Activated T-cell treated with anti-CD3 and anti-CD28 coated beads, Interleukin-2, amount 50 U/mL, for 1 hour (primary cell): ENCODE measurements at regions not wholly inside any gene's neighbourhood (a gene's known extent, or its start where the extent isn't known, plus 50 kb on each side); places are given as distances from the start of the nearest gene placed in this dataset.
"Not testable (repeated sequence)": the region's sequence is repeated elsewhere in the genome, so short reads cannot be mapped to it uniquely, and the experiment has no call there.

Experiments used
- DNase-seq: peaks from one replicate; pipeline ENCODE4 v3.0.0-alpha.2; 2020

DNA sequence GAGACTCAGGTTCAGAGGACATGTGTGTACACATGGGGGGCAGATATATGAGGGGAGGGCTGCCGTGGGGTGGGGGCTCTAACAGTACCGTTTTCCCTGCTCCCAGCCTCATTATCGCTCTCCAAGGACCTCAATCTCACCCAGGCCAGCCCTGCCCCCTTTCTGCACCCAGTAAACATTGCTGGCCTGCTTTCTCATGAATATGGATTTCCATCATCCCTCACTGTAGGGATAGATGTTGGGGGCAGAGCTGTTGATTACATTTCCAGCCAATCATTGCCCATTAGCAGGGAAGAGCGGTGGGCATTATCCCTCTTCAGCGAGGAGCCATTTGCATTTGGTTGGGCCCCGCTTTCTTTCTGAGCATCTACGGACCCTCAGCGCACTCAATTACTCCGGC is 273.8 kb downstream of the RPS6KC1 start:
- no peak for DNase-seq

DNA sequence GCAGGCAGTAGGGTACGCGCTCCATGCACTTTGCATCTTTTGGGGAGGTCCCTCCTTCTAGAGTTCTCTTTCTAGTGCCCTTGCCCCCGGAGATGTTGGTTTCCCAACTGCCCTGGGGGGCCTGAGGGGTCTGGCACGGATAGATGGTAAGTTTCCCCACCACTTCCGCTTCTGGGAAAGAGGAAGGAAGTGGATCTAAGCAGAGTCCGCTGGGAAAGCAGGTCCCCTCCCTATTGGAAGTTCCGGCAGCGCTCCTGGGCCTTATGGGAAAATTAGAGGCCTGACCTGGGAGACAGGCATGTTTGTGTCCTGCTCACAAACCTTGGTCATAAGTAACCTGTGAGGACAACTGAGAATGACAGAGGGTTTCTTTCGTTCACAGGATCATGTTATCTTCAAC is 274.4 kb downstream of the RPS6KC1 start:
- DNase-seq: no peak

DNA sequence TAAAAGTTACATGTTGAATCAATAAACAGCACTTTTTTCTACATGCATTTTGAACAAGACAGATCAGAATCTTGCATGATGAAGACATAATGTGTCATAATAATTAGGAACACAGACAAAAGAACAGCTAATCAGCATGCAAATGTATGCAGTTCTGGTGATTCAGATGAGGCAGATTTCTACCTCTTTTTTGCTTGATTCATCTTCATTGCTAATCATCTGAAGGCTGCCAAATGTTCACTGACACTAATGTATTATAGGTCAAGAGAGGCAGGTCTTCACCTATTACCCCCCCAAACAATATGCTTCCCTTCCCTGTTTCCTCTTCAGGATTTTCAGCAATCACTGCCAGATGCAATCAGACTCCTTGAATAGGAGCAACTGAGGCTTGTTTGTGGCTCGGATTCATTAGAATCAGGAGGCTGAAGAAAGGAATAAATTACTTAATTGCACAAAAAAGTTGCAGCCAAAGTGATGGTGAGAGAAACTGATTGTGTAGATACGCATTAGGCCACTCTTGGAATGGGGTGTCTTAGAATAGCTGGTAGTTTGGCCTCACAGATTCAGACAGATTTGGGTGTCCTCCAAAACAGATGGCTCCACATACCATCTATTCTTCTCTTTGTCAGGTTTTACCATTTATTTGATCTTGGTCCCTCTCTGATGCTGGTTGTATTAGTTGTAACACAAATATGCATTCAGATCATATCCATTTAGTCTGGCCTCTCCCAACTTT is 275.4 kb downstream of the RPS6KC1 start:
- no peak for DNase-seq

DNA sequence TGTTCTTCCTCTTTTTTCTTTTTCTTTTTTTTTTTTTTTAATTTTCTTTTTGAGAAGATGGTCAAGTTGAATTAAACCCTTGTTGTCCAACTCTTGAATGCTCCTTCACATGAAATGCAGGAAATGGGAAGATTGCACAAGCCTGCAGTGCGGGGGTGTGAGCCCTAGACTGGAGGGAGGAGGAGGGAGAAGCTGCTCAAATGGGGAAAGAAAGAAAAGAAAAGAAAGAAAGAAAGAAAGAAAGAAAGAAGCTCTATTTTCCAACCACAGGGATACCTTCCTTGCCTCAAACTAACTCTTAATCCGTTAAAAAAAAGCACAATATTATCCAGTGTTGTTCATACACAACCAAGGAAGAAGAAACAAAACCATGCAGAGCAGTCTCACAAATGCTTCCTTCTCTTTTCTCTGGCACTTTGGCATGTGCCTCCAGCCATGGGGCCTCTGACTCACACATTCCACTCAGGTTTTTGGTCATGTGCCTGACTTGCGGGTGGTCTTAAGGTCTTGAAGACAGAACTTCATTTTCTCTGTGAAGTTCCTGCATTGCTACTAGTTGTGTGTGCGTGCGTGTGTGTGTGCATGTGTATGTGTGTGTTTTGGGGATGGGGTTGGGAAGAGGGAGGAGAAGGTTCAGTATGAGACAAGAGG is 276.1 kb downstream of the RPS6KC1 start:
- no peak for DNase-seq

DNA sequence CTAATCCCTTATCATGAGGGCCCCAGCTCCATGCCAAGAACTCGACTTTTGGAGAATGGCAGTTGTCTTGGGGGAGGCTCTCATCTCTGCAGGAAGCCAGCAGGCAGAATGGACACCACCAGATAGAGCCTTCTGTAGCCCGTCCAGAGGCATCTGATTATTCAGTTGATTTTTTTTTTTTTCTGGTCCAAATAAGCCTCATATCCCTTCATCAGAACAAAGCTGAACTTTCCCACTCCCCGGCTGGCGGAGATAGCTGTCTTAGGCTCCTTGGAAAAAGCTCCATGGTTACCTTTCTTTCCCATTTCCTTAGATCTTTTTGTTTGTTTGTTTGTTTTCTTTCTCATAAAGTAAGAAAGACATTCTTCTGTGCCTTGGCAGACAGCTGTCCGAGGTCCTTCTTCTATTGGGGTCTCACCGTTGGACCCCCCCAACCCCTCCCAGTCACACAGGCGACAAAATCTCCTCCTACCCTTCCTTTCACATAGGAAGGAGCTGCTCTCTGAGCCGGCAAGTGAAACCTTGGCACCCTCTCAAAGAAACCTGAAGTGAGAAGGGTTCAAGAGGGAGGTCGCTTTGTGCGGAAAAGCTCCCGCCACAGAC is 278.5 kb downstream of the RPS6KC1 start:
- no peak for DNase-seq

DNA sequence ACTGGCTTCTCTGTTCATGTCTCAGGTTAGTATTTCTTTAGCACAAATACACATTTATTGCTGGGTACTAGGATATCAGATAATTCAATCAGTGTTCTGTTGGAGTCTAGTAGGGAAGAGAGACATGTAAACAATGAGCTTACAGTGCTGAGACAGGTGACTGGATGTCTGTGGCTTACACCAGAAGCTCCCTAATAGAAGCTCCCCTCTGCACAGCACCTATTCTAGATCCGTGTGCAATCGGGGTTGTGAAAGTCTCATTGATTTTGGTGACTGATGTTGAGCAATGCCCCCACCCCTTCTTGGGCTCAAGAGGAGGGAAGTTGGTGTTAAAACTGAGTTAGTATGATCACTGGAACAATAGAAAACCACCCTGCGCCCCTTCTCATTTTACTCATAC is 279.2 kb downstream of the RPS6KC1 start:
- no peak for DNase-seq

DNA sequence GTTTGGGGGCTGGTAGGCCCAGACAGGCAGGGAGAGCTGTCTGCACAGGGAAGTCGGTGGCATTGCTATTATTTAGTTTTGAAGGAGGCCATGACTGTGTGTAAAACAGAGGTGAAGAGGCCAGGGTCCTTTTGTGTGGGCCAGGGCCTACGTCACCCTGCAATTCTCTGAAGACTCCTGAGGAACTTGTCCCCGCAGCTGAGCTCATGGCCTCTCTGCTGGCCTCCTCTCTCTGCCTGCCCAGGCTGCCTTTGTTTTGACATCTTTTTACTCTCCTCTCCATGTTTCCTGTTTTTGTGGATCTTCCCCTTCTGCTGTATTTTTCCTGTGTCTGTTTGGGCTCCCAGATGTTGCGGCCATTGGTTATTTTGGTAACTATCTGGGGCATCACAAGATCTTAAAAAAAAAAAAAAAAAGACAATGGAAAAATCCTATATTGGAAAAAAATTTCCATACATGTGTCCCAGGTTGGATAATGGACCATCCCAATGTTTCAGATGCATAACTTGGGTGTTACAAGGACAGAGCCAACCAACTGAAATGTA is 280.7 kb downstream of the RPS6KC1 start:
- DNase-seq: no peak

DNA sequence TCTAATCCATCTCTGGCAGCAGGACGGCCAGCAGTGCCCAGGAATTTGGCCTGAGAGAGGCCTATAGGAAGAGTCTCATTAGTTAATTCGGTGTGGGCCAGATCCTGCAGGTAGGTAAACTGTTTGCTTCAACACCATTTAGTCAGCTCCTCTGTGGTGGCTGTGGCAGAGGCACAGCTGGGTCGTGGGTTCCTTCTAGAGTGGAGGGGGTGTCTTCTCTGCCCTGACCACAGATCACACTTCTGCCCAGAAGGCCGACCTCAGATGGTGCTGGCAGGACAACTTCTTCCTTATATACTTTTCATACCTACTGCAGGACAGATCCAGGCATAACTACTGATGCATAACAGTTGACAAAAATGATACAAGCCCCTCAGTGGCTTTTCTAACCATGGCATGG is 281.4 kb downstream of the RPS6KC1 start:
- no peak for DNase-seq

DNA sequence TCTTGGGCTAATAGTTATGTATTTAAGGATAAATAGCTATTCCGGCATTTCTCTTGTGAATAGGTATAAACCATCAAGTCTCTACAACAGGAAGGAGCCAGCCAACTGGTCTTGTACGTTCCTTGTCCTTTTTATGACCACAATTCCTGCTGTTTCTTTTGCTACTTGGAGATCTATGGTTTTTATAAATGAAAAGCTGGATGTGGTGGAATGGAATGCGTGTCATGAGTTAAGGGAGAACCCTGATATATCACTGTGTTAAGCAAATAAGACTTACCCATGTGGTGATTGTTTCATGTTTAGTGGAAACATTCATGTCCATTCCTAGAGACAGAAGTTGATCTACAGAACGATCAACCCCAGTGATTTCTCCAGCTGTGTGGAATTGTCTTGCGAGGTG is 282.1 kb downstream of the RPS6KC1 start:
- no peak for DNase-seq

DNA sequence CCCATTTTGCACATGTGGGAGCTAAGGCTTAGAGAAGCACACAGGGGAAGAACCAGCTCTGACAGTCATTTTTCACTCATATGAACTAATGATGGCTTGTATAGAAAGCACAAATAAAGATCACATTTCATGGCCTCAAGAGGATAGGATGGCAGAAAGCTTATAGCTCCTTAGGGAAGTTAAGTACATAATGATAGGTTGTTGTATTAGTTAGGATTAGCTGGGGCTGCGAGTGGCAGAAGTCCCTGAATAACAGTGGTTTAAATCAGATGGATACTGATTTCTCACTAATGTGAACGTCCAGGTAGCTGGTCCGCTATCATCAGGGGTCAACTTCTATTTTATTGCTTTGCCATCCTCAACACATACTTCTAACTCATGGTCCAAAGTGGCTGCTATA is 284.0 kb downstream of the RPS6KC1 start:
- no peak for DNase-seq

DNA sequence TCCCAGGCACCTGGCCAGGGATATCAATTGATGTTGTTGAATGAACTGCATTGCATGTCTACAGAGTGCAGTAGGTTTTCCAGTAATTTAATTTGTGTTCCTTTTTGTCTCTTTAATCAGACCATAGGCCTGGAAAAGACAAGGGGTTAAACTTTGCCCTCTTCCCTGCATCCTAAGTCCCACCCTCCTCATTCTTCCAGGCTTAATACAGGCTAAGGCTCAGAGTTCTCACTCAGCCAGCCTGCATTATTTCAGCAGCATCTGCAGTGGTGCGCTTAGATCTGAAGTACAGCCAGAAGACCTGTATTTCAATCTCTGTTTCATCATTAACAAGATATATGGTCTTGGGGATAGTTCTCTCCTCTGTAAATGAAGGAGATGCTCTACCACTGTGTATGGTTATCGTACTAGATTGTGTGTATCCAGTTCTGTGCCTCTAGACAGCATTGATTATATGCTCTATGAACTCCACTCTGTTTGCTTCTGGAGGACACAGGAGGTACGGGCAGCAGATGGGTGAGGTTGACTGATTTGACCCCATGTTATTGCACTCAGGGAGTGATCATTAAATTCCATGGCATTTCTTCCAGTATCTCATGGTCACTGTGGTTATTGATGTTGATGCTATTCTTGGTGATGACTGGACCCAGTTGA is 286.1 kb downstream of the RPS6KC1 start:
- DNase-seq: no peak

DNA sequence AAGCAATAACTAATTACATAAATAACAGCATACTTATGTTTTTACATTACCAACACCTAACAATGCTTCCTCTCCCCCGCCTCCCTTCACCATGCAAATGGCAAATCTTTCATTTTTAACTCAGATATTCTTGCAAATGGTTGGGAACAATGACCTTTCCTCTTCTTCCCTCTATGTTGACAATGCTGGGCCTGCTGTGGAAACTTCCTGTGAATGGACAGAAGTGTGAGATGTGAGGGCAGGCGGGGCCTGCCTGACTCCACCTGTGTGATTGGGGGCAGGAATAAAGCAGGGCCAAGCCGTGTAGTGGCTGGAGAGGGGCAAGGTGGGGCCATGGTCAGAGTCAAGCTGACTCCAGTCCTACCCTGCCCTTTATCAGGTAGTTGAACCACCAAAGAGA is 289.6 kb downstream of the RPS6KC1 start:
- no peak for DNase-seq

DNA sequence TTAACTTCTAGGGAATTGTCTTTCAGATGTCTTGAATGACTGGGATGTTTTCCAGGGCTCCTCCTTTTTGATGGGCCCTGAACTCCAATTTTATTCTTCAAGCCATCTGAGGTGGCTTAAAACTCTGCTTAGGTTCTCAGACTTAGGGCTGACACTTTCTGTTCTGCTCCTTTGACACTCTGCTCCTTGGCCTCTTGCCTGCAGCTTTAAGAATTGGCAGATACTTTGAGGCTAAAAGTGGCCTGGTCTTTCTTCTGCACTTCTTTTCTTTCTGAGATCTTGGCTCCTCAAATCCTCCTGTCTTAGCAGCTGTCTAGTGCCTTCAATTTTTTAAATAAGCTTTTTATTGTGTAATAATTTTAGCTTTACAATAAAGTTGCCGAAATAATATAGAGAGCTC is 294.6 kb downstream of the RPS6KC1 start:
- no peak for DNase-seq

DNA sequence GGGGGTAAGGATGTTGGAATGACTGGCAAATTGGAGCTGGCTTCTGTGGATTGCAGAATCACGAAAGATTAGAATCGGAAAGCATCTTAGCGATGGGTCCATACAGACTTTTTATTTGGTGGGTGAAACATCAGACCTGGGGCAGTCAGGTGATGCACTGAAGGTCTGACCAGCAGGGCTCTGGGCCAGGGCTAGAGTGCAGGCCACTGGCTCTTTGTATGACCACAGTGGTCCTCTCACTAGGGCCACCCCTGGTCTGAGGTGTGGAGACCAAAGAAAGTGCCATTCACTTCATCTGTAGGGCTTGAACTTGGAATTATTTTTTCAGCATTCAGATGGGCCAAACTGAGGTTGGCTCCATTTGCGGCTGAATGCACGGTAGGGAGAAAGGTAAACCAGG is 306.4 kb downstream of the RPS6KC1 start:
- DNase-seq: no peak

DNA sequence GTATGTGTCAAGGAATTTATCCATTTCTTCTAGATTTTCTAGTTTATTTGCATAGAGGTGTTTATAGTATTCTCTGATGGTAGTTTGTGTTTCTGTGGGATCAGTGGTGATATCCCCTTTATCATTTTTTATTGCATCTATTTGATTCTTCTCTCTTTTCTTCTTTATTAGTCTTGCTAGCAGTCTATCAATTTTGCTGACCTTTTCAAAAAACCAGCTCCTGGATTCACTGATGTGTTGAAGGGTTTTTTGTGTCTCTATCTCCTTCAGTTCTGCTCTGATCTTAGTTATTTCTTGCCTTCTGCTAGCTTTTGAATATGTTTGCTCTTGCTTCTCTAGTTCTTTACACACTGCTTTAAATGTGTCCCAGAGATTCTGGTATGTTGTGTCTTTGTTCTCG is 307.3 kb downstream of the RPS6KC1 start:
- DNase-seq: not testable (repeated sequence)

DNA sequence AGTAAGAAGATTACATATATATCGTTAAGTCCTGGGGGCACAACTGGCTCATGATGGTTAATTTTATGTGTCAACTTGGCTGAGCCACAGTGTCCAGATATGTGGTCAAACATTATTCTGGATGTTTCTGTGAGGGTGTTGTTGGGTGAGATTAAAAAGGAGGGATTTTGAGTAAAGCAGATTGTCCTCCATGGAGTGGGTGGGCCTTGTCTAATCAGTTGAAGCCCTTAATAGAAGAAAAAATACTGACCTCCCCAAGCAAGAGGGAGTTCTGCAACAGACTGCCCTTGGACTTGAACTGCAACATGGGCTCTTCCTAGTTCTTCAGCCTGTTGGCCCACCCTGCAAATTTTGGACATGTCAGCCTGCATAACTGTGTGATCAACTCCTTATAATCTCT is 311.6 kb downstream of the RPS6KC1 start:
- DNase-seq: no peak

DNA sequence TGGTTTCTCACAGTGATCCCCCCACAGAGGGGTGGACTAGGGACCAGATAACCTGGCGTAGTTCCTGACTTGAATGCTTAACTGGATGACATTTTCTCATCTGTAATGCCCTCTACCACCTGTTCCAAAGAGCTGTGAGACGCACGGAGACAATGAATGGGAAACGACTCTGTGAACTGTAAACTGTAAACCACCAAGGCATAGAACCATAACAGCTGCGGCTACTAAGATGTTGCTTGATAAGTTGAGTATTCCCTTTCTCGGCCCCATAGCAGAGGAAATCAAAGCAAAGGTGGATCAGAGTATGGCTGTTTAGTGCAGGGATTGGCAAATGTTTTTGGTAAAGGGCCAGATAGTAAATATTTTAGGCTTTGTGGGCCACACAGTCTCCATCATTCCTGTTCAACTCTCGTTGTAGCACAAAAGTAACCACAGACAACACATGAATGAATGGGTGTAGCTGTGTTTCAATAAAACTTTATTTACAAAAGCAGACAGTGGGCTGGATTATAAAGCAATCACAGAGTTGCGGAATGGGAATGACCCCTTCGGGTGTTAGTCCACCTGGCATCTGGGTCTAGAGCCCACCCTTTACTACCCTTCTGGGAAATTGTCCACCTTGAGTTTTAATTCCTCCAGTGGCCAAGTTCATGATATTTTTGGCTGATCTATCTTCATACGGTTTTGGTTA is 315.2 kb downstream of the RPS6KC1 start:
- no peak for DNase-seq

DNA sequence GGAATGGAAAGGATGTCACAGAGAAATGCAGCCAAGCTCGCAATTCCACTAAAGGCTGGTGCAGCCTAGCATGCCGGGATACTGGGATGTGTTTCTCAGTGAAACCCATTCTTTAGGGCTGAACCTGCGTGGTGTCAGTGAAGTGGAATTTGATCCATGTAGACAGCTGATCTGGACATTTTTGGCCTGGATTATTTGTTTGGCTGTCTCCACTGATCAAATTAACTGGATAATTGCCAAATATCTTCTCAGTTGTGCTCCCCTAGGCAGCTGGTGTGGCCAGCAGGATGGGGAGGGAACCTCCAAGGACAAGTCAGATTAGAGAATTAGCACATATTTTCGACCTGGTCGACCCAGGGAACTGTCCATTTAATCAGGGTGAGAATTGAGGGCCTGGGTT is 318.4 kb downstream of the RPS6KC1 start:
- no peak for DNase-seq

DNA sequence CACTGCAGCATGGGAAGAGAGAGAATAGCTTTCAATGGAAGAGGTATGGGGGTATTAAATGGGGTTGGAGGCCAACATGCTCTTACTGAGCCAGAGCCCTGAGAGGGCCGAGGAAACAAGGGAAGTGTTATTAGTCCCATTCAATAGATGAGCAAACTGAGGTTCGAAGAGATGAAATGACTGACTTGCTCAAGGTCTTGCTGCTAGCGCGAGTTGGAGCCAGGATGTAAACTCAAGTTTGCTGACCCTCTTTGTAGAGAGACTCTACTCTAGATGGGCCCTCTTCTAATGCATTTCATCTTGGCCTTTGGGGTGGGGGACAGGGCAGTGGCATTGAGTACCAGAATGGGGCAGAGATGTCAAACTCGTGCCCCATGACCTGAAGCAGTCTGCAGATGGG is 319.5 kb downstream of the RPS6KC1 start:
- no peak for DNase-seq

DNA sequence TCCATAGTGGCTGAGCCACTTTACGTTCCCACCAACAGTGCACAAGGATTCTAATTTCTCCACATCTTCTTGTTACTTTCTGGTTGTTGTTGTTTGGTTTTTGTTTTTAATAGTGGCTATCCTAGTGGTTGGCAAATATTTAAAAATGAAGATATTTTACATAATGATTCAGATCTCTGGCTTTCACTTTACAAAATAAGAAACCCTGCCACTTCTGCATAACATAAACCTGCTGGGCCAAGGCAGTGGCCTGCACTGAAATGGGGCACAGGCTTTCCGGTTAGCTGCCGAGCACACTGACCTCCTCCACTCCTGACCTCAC is 320.4 kb downstream of the RPS6KC1 start:
- DNase-seq: no peak

DNA sequence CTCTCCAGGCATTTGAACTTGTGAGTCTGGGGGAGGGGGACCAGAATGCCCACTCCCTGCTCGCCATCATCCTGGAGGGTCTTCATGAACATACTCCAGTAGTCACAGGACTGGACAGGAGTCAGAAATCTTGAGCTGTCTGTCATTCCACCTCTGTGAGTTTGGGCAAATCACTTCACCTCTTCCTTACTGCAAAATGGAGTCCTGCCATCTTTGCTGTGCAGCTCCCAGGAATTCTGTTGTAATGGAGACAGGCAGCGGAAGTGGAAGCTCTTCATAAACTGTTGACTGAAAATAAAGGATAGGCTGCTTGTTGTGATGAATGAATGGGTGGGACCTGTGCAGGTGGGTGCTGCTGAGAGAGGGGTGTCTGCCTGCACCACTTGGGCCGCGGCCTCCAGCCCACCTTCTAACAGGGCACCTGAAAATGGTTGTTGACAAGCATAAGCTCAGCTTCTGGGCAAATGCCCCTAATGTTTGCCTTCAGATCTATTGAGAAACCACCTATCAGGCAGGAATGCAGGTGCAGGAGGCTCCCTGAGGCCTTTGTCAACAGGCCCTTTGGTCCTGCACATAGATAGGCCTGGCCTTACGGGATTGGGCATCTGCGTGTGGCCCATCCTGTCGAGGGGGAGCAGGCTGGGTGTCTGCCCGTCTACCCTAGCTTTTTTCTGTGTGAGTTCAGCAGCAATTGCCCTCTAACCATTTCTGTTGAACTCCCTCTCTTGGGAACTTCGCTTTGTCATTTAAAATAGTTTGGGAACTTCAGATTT is 321.0 kb downstream of the RPS6KC1 start:
- DNase-seq: no peak

DNA sequence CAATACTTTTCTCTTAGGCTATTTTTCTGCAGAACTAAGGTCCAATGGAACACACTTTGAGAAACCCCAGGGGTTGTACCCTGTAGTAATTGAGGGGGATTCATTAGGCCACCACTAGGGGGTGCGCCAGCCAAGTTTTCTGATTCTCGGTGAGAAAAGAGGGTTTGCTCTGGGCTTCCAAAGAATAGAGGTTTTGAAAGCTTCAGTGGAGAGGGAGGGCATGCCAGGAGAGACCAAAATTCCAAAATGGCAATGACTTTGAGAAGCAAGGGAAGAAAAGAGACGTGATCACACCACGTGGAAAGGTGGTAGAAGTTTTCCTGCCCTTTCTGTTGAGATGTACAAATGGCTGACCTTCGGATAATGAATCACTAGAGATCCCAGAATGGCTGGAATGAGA is 323.3 kb downstream of the RPS6KC1 start:
- DNase-seq: peak; percentile 51
